NOMO-1 treated with DMSO at 0.1 percent for 48 hours (cell line): ENCODE measurements at regions not wholly inside any gene's neighbourhood (a gene's known extent, or its start where the extent isn't known, plus 50 kb on each side); places are given as distances from the start of the nearest gene placed in this dataset.

ENCODE experiments used
- DNase-seq: peaks from one replicate; lab custom pipeline; 2025; ENCODE audit not compliant: unreplicated experiment; lab: John Stamatoyannopoulos, UW

- DNase-seq, result no peak
Measured at GRCh38 chr9:89554307-89555035, 50.3 kb upstream of the GADD45G start.

GRCh38 chr9:89553451-89554010 lies 51.3 kb upstream of the GADD45G start:
- DNase-seq, result no peak

DNA sequence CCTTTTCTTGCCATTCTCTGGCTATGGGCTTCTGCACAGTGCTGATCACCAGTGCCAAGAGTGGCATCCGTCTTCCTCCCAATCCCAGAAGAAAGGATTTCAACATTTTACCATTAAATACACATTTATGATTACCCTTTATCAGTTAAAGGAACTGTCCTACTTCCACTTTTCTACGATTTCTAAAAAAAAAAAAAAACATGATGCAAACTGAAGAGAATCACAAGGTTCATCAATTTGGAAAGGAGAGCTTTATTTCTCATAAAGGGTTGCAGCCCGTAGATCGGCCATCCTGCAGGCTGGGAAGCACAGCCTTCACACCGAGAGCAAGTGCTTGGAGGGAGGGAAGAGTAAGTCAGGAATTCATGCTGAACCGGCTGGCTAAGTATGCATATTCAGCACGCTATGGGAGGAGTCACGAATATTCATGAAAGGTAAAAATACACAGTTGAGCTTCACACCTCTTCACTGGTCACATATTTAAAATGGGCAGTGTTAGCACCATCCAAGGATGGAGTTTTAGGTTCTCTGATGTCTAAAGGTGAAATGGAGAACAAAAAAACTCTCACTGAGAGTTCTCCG lies 52.5 kb upstream of the SEMA4D start:
- peak; percentile 13 for DNase-seq

GRCh38 chr9:89549031-89549644 lies 51.2 kb upstream of the SEMA4D start:
- peak; percentile 69 for DNase-seq

DNA sequence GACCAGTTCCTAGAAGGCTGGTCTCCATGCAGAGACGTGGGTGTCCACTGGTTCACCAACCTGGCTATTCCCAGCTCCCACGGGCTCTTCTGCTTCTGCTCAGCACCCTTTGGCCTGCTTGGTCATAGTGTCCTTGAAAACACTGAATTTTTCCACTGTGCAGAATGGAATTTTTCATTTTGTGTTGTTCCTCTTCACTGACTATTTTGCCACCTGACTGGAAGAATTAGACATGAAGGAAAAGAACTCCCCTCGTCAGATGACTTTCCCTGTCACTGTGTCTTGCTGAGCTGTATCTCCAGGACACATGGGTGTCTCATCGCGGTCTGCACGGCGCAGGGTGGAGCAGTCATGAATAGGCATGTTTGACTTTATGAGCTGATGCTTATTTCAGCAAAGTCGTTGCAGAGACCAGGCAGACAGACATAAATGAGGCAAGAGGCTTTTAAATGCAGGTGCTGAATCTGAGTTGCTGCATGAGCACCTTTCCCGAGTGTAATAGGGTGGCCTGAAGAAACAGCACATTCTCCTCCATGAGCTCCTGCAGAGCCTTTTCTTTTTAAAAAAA lies 50.2 kb upstream of the SEMA4D start:
- DNase-seq, result no peak
